Naive thymus-derived CD8-positive, alpha-beta T cell (primary cell): ENCODE measurements at regions not wholly inside any gene's neighbourhood (a gene's known extent, or its start where the extent isn't known, plus 50 kb on each side); places are given as distances from the start of the nearest gene placed in this dataset.
A peak's percentile ranks its signal among the peaks of the same experiment; 100 is the strongest.

Experiments used
- ATAC-seq, 2 donors: fragments of 150-1000 bp; cut with Tn5 transposase in 1 of 2; sonication (Bioruptor Pico), chemical (Tn5 transposase) in 1 of 2; 1 replicate in 1 of 2; 2 replicates in 1 of 2; pipeline ENCODE4 v1.10.0; 2021; ENCODE audit warnings: mild to moderate bottlenecking in 2 of 2, moderate library complexity in 2 of 2
- POLR2A ChIA-PET: fragments of 350-600 bp; sonication (Branson Sonifier 250); formaldehyde crosslinking; loops from one replicate; lab custom pipeline; 2021; ENCODE audit warnings: antibody characterized with exemption; lab: Charles Lee
- DNase-seq, 10 donors: peaks; one replicate each; pipeline versions ENCODE4 v3.0.0 to v3.0.0-alpha.2; 2020 to 2022
- H3K27ac Mint-ChIP-seq, 10 donors: one replicate each; pipeline ENCODE4 v1.8.0; 2020 to 2022; ENCODE audit warnings: mild to moderate bottlenecking in 10 of 10, mixed read lengths in 10 of 10, moderate library complexity in 4 of 10, inconsistent platforms in 1 of 10
- H3K27me3 Mint-ChIP-seq, 5 donors: one replicate each; pipeline ENCODE4 v1.8.0; 2021 to 2022; ENCODE audit warnings: mixed read lengths in 5 of 5
- H3K36me3 Mint-ChIP-seq, 3 donors: one replicate each; pipeline ENCODE4 v1.8.0; 2020 to 2022; ENCODE audit warnings: mixed read lengths in 3 of 3, mild to moderate bottlenecking in 2 of 3, inconsistent platforms in 1 of 3
- H3K4me1 Mint-ChIP-seq, 4 donors: one replicate each; pipeline ENCODE4 v1.8.0; 2021 to 2022; ENCODE audit warnings: mixed read lengths in 4 of 4
- H3K4me3 Mint-ChIP-seq, 10 donors: one replicate each; pipeline ENCODE4 v1.8.0; 2020 to 2022; ENCODE audit warnings: mild to moderate bottlenecking in 10 of 10, mixed read lengths in 10 of 10, moderate library complexity in 6 of 10, inconsistent platforms in 1 of 10
- H3K9me3 Mint-ChIP-seq, 9 donors: one replicate each; pipeline ENCODE4 v1.8.0; 2020 to 2022; ENCODE audit warnings: mixed read lengths in 9 of 9, mild to moderate bottlenecking in 3 of 9, inconsistent platforms in 1 of 9, moderate library complexity in 1 of 9

DNA sequence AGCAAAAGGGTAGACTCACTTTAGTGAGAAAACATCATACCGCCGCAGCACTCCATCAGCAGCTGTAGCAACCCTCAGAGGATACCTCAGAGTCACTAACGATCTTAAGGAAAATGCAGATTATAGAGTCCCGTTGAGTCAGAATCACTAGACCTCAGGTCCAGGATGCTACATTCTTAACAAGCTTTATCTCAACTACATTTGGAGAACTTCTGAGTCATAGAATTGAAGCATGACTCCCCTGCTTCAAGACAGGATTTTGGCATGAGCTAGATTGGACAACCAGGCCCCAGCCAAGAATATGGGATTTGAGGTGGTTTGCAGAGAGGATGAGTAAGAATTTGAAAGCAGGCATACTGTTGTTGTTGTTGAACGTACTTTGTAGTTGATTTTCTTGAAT, 118.9 kb upstream of the UBL3 start:
- ATAC-seq = no peak
- Mint-ChIP-seq H3K4me1 (no peaks in the 10 kb centered on the region), H3K36me3 (peaks cover 0 to 18% (median 5%) of the 10 kb centered on the region in 3 donors), H3K4me3 (no peak overlapping the region), H3K27me3 (no peaks in the 10 kb centered on the region), H3K27ac (no peak overlapping the region), H3K9me3 (peaks cover 2 to 18% (median 5%) of the 10 kb centered on the region in 9 donors)
- no peak for DNase-seq
- POLR2A ChIA-PET = no interaction called here

DNA sequence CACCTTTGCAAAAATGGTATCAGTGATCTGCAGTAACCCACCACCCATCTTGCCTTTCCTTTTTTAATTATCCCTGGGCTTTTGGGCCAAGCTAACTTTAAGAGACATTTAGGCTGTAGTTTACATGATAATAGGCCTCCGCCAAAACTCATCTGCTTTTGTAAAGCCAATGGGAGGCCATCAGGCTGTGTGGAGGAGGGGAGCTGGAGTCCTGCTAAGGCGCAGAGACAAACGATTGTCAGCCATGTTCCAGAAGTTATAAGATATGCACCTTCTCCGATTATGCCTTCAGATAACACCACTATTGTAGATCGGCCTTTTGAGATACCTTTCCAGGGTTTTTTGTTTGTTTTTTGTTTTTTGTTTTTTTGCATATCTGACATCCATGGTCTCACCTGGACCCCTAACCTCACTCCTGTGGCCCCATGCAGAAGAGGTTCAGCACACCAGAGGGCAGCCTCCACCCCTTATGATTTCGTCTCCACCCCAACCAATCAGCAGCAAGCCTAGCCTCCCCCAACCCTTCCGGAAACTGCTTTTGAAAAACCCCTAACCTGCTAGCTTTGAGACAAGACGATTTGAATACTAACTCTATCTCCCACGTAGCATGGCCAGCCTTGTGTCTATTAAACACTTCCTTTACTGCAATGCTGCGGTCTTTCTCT, 113.9 kb upstream of the UBL3 start:
- Mint-ChIP-seq H3K9me3 (peaks cover 2 to 18% (median 5%) of the 10 kb centered on the region in 9 donors), H3K36me3 (peaks cover 0 to 17% (median 5%) of the 10 kb centered on the region in 3 donors), H3K4me3 (no peak overlapping the region), H3K27ac (peak overlapping the region in 3 of 10 donors; percentile 21 to 61 (median 61)), H3K4me1 (peaks cover 4 to 11% (median 9%) of the 10 kb centered on the region in 4 donors), H3K27me3 (no peaks in the 10 kb centered on the region)
- POLR2A ChIA-PET = interaction anchor here (1.5 kb wide), 1 partner anchor 10 kb away, joined by 8 read pairs; no protein-coding TSS in a partner anchor
- no peak for ATAC-seq
- DNase-seq = no peak

DNA sequence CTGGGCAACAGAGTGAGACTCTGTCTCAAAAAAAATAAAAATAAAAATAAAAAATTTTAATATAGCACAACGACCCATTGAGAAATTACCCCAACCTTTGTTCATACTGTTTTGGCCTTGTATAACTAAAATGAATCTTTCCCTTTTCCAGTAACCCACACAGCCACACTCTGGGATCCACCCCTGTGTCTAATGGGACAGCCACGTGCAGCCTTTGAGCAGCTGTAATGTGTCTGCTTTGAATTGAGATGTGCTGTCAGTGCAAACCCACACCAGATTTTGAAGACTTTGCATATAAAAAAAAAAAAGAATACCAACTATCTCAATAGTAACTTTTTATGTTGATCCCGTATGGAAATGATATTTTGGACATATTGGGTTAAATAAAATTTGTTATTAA, 112.7 kb upstream of the UBL3 start:
- no peak overlapping the region for H3K27ac Mint-ChIP-seq
- no peak for DNase-seq
- no peaks in the 10 kb centered on the region for H3K27me3 Mint-ChIP-seq
- POLR2A ChIA-PET = interaction anchor here (1.5 kb wide), 1 partner anchor 9 kb away, joined by 8 read pairs; no protein-coding TSS in a partner anchor
- H3K36me3 Mint-ChIP-seq = peaks cover 0 to 8% (median 4%) of the 10 kb centered on the region in 3 donors
- no peak for ATAC-seq
- H3K4me1 Mint-ChIP-seq = peaks cover 14 to 23% (median 21%) of the 10 kb centered on the region in 4 donors
- peaks cover 1 to 10% (median 4%) of the 10 kb centered on the region in 9 donors for H3K9me3 Mint-ChIP-seq
- no peak overlapping the region for H3K4me3 Mint-ChIP-seq

DNA sequence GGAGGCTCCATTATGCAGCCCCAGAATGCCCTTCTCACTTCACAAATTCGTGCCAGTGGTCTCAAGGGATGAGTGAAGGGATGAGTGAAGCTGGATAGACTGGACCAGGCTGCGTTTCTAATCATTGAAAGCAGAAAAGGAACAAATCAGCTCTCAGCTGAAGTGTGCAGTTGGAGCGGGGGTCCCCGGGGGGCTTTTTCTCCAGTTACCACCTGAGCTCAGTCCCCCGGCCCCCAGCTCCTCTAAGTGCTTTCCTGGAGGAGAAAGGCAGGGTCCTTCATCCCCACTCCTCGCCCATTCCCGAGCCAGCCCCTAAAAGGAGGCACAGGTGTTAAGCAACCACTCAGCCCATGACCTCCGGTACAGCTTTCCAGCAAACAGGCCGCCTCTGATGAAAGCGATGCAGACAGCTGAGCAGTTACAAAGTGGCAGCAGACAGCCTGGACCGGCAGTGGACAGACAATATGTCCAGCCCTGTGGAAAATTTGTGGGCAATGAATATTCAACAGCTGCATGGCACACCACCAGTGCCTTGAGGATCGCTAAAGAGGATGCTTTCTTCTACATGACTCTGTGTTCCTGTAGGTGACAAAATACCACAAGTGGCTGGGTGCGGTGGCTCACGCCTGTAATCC, 110.7 kb upstream of the UBL3 start:
- H3K4me3 Mint-ChIP-seq = no peak overlapping the region
- ATAC-seq = no peak

DNA sequence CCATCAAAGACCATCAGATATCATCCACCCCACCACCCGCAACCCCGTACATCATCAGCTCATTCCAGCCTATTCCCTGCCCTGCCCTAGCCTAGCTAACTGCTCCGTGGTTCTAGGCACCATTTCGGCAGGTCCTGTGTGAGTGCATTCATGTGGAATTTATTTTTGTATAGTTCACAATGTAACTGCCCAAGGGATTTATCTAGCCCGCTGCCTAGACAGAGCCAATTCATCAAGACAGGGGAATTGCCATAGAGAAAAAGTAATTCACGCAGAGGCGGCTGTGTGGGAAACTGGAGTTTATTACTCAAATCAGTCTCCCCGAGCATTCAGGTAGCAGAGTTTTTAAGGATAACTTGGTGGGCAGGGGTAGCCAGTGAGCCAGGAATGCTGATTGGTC, 109.2 kb upstream of the UBL3 start:
- ATAC-seq (no peak), DNase-seq (no peak)
- H3K27ac Mint-ChIP-seq = peak overlapping the region in 8 of 10 donors; percentile 37 to 95 (median 89)
- H3K4me1 Mint-ChIP-seq = peaks cover 25 to 45% (median 44%) of the 10 kb centered on the region in 4 donors
- no peaks in the 10 kb centered on the region for H3K27me3 Mint-ChIP-seq
- no peaks in the 10 kb centered on the region for H3K36me3 Mint-ChIP-seq
- no peaks in the 10 kb centered on the region for H3K9me3 Mint-ChIP-seq
- no peak overlapping the region for H3K4me3 Mint-ChIP-seq
- POLR2A ChIA-PET = interaction anchor here (0.5 to 2.0 kb wide), 4 partner anchors 9 to 129 kb away, joined by 3 to 17 read pairs (median 4); no protein-coding TSS in a partner anchor

More for the DNA sequence above, 110.7 kb upstream of the UBL3 start:
- Mint-ChIP-seq H3K9me3 (no peaks in the 10 kb centered on the region), H3K27ac (peak overlapping the region in 7 of 10 donors; percentile 11 to 89 (median 74)), H3K36me3 (no peaks in the 10 kb centered on the region), H3K27me3 (no peaks in the 10 kb centered on the region), H3K4me1 (peaks cover 24 to 37% (median 36%) of the 10 kb centered on the region in 4 donors)
- POLR2A ChIA-PET = no interaction called here
- no peak for DNase-seq

DNA sequence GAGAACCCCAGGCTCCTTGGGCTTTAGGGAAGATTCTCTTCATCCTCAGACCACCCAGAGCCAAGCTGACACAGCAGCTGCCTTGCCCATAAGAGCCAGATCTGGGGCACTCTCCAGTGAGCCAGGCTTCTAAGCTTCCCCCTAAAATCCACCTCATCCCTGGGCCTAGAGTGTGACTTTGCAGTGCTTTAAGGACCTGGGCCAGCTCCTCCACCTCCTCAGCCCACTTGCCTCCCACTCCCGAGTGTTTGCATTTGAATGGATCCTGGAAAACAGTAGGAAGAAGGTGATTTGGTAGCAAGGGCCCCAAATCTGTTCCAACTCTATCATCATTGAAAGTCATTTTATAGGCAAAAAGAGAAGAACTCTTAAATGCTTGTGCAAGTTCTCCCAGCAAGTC, 108.7 kb upstream of the UBL3 start:
- Mint-ChIP-seq H3K27me3 (no peaks in the 10 kb centered on the region), H3K4me3 (no peak overlapping the region), H3K36me3 (no peaks in the 10 kb centered on the region), H3K4me1 (peaks cover 28 to 50% (median 49%) of the 10 kb centered on the region in 4 donors), H3K9me3 (no peaks in the 10 kb centered on the region), H3K27ac (peak overlapping the region; percentile 16 to 95 (median 89))
- DNase-seq = no peak
- POLR2A ChIA-PET = interaction anchor here (0.5 to 2.0 kb wide), 5 partner anchors 9 to 130 kb away, joined by 3 to 17 read pairs (median 3); no protein-coding TSS in a partner anchor
- no peak for ATAC-seq

DNA sequence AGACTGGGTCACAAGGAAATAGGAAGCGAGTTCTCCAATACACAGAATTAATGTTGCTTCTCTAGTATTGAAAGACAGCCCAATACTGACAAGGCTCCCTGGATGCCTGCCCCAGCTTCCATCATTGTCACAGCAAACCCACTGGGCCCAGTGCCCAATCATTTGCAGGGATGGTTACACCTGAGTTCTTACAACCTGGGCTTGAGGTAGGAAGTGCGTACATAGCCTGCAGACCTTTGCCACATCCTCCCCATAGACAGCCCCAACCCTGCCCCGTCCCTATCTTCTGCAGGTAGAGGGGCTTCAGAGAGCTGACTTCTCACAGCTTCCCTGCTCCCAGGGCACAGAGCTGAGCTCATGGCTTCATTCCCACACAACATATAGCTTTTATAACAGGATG, 108.1 kb upstream of the UBL3 start:
- peaks cover 32 to 56% (median 55%) of the 10 kb centered on the region in 4 donors for H3K4me1 Mint-ChIP-seq
- peak overlapping the region; percentile 49 to 95 (median 89) for H3K27ac Mint-ChIP-seq
- peak; percentile 81 to 91 for ATAC-seq

DNA sequence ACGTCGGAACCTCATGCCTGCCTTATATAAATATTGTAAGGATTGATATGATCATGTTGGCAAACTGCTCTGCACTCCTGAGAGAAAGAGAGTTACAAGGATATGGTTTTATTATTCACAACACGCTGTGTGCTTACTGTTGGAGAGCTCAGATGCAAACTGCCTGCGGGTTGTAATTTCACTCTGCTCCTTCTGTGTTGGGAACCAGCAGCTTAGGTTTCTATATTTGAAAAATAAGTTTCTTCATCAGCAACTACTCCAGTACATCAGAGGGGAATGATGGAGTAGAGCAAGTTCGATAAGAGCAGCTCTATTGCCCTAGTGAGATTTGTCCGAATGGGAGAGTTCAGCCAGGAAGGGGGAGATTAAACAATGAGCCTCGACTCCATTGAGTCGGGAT, 106.9 kb upstream of the UBL3 start:
- no peak for ATAC-seq
- peaks cover 32 to 67% (median 64%) of the 10 kb centered on the region in 4 donors for H3K4me1 Mint-ChIP-seq
- POLR2A ChIA-PET = interaction anchor here (0.8 kb wide), 1 partner anchor 21 kb away, joined by 3 read pairs; no protein-coding TSS in a partner anchor
- H3K4me3 Mint-ChIP-seq = no peak overlapping the region
- H3K36me3 Mint-ChIP-seq = no peaks in the 10 kb centered on the region
- no peaks in the 10 kb centered on the region for H3K27me3 Mint-ChIP-seq
- DNase-seq = no peak
- H3K27ac Mint-ChIP-seq = peak overlapping the region in 8 of 10 donors; percentile 49 to 95 (median 88)
- no peaks in the 10 kb centered on the region for H3K9me3 Mint-ChIP-seq

More for the DNA sequence above, 108.1 kb upstream of the UBL3 start:
- peak in 8 of 10 donors; percentile 41 to 88 (median 82) for DNase-seq
- no peaks in the 10 kb centered on the region for H3K9me3 Mint-ChIP-seq
- no peaks in the 10 kb centered on the region for H3K36me3 Mint-ChIP-seq
- peak overlapping the region in 6 of 10 donors; percentile 5 to 67 (median 36) for H3K4me3 Mint-ChIP-seq
- H3K27me3 Mint-ChIP-seq = no peaks in the 10 kb centered on the region
- POLR2A ChIA-PET = interaction anchor here (1.0 to 2.0 kb wide), 3 partner anchors 8 to 34 kb away, joined by 3 to 17 read pairs (median 6); no protein-coding TSS in a partner anchor

DNA sequence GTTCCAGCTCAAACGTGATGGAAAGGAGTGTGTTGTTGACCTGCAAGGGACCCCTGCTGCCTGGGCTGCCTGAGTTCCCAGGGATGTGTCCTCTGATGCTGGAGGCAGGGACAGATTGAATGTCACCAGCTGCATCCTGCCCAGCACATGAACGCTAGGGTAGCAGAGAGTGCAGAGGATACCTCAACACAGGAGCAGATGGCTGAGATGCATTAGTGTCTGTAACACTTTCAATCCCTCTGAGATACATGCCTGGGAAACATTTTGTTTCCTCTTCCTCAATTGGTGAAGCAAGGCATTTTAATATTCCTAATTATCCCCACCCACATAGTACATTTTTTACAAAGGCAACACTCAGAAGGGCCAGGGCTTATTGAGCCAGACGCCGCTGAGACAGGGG, 106.4 kb upstream of the UBL3 start:
- H3K9me3 Mint-ChIP-seq = no peaks in the 10 kb centered on the region
- POLR2A ChIA-PET = interaction anchor here (0.8 kb wide), 1 partner anchor 20 kb away, joined by 3 read pairs; no protein-coding TSS in a partner anchor
- H3K36me3 Mint-ChIP-seq = no peaks in the 10 kb centered on the region
- H3K4me3 Mint-ChIP-seq = peak overlapping the region in 1 of 10 donors; percentile 1
- no peak for ATAC-seq
- no peaks in the 10 kb centered on the region for H3K27me3 Mint-ChIP-seq
- peak overlapping the region in 8 of 10 donors; percentile 2 to 95 (median 68) for H3K27ac Mint-ChIP-seq
- H3K4me1 Mint-ChIP-seq = peaks cover 32 to 71% (median 68%) of the 10 kb centered on the region in 4 donors
- no peak for DNase-seq

DNA sequence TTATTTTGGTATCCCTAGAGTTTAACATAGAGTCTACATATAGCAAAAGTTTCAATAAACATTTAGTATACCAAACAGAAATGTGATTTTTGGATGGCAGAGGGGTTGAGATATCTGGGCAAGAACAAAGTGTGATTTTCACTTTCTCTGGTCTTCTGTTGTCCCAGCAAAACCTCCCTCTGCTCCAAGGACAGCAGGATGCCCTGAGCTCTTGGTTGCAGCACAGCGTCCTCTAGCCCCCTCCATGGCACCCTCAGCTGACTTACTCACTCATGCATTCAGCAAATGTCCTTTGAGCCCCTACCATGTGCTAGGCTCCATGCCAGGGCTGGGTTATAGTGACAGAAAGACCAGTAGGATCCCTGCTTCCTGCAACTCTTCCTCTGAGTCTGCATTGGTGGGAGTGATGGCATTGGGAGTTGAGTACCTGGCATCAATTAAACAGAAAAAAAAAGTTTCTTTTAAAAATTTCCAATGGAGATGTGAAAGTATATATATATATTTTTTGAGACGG, 104.8 kb upstream of the UBL3 start:
- H3K4me3 Mint-ChIP-seq = peak overlapping the region in 9 of 10 donors; percentile 76 to 94 (median 89)
- H3K9me3 Mint-ChIP-seq = no peaks in the 10 kb centered on the region
- H3K36me3 Mint-ChIP-seq = no peaks in the 10 kb centered on the region
- H3K4me1 Mint-ChIP-seq = peaks cover 32 to 68% (median 60%) of the 10 kb centered on the region in 4 donors
- H3K27ac Mint-ChIP-seq = peak overlapping the region; percentile 18 to 98 (median 91)
- DNase-seq = no peak
- POLR2A ChIA-PET = interaction anchor here (0.8 to 3.1 kb wide), 6 partner anchors 8 to 135 kb away, joined by 3 to 61 read pairs (median 6); partner anchors contain the start of gene UBL3
- no peak for ATAC-seq
- no peaks in the 10 kb centered on the region for H3K27me3 Mint-ChIP-seq

DNA sequence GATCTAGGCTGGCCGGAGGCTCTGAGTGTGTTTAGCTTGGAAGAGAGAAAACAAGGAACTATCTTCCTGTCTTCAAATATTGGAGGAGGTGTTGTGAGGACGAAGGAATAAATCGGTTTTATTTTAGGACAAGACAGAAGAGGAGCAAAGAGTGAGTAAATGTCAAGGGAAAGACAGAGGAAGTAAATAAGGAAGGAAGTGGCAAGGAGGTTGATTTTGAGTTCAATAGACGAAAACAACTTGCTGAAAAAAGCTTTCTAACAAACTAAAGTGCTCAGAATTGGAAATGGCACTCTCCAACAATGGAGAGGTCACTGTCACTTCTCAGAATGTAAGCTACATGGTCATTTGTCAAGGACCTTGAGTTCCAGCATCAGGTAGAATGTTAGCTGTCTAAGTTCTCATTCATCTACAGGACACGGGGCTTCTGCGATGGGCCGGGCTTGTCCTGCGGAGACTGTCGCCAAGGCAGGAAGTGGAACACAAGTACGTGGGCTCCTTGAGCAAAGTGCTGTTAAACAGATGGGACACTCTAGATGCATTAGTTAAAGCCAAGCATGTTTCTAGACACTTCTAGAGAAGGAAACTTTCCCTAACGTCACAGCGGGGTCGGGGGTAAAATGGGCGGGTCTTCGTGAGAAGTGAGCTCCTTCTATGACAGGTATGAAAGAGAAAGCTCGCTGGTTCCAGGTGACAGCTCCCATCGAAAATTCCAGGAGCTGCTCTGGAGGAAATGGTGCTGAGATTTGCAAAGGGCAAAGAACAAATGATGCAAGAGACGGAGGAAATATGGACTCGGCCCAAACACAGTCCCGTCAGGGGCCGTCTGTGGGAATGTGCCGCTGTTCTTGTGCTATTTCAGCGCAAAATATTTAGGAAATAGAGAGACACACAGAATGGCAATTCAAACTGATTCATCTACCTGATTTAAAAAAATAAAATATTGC, 103.9 kb upstream of the UBL3 start:
- POLR2A ChIA-PET = interaction anchor here (0.6 to 3.1 kb wide), 11 partner anchors 9 to 160 kb away, joined by 3 to 61 read pairs (median 3); partner anchors contain the start of gene UBL3

More for the DNA sequence above, 103.9 kb upstream of the UBL3 start:
- DNase-seq (peak in 9 of 10 donors; percentile 32 to 78 (median 64)), ATAC-seq (peak; percentile 72 to 85)
- peak overlapping the region; percentile 63 to 98 (median 92) for H3K27ac Mint-ChIP-seq
- H3K9me3 Mint-ChIP-seq = no peaks in the 10 kb centered on the region
- peaks cover 30 to 68% (median 59%) of the 10 kb centered on the region in 4 donors for H3K4me1 Mint-ChIP-seq
- no peaks in the 10 kb centered on the region for H3K27me3 Mint-ChIP-seq
- peak overlapping the region; percentile 76 to 94 (median 89) for H3K4me3 Mint-ChIP-seq
- no peaks in the 10 kb centered on the region for H3K36me3 Mint-ChIP-seq
